ENCODE measurements at regions not wholly inside any gene's neighbourhood (a gene's known extent, or its start where the extent isn't known, plus 50 kb on each side); places are given as distances from the start of the nearest gene placed in this dataset.

DNA sequence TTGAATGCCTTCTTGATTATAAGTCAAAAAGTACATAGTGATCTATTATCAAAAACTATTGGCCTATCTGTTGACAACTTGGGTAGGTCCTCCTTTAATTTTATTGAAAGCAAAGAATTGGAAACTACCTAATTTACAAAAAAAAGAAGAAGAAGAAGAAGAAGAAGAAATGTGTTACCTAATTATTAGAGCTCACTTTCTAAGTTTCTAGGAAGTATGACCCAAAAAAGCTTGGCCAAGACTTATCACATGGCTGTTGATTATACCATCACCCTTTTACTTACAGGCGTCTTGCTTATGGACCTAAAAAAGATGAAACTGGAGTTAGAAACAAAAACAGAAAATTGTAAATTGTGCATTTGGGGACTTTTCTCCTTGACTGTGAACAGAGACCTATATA is 81.8 kb upstream of the PIK3CG start:
- no peak for TF ChIP-seq POLR2AphosphoS5 (IDR thresholded peaks at IDR 0.05; ENCODE audit: low read depth)
- TF ChIP-seq, protein P1, sequence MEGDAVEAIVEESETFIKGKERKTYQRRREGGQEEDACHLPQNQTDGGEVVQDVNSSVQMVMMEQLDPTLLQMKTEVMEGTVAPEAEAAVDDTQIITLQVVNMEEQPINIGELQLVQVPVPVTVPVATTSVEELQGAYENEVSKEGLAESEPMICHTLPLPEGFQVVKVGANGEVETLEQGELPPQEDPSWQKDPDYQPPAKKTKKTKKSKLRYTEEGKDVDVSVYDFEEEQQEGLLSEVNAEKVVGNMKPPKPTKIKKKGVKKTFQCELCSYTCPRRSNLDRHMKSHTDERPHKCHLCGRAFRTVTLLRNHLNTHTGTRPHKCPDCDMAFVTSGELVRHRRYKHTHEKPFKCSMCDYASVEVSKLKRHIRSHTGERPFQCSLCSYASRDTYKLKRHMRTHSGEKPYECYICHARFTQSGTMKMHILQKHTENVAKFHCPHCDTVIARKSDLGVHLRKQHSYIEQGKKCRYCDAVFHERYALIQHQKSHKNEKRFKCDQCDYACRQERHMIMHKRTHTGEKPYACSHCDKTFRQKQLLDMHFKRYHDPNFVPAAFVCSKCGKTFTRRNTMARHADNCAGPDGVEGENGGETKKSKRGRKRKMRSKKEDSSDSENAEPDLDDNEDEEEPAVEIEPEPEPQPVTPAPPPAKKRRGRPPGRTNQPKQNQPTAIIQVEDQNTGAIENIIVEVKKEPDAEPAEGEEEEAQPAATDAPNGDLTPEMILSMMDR (conservative IDR thresholded peaks at IDR 0.05; ENCODE audit: low read depth in 2 of 2), result no peak

All from GM23338 (cell line).